Endometrium (tissue), 2 donors: ENCODE measurements at regions not wholly inside any gene's neighbourhood (a gene's known extent, or its start where the extent isn't known, plus 50 kb on each side); places are given as distances from the start of the nearest gene placed in this dataset.

Experiments
- FAIRE-seq: peaks from 2 replicates; lab custom pipeline; 2012; peaks lifted over from hg19 to GRCh38; lab: Jason Lieb, UNC
- donor health status: control.
- donor health status: control.

DNA sequence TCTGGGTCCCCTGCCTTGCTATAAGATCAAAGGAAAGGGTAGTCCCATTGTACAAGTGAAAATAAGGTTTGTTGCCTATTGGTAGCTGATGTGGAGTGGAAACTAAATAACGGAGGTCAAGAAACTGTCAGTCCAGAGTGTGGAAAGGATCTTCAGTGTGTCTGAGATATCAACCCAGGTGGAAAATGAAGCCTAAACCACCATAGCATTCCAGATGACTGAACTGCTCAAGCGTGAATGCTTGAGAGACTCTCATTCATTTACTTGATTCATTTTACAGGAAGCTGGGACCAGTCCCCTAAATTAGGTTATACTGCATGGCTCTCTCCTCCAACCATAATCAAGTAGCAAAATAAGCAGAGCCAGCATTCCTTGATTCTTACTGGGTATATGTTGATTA lies 116.0 kb upstream of the SLC28A3 start:
- no peak for FAIRE-seq

- no peak for FAIRE-seq
Observed at GRCh38 chr9:84460695-84461094, 120.1 kb upstream of the SLC28A3 start.

- no peak for FAIRE-seq
Observed at GRCh38 chr9:84463272-84463671, 122.7 kb upstream of the SLC28A3 start.

GRCh38 chr9:84466580-84467285 lies 126.2 kb upstream of the SLC28A3 start:
- no peak for FAIRE-seq

DNA sequence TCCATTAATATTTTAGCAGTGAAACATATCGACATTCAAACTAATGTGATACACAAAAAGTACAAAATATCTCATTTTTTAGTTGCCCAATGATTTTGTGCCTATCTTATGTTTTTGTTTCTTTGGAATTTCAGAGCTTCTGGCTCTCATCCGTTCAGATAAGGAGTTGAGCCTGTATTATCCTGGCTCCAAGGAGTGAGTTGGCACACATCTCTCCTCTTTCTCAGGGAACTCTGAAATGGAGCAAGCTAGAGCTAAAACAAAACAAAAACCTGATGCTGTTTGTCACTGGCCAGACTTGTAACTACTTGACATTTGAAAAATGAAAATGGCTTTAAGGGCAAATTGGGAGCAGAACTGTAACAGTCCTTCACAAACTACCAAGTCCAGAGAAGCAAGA lies 131.3 kb upstream of the SLC28A3 start:
- FAIRE-seq = no peak

GRCh38 chr9:84478996-84479395 lies 138.4 kb upstream of the SLC28A3 start:
- no peak for FAIRE-seq

DNA sequence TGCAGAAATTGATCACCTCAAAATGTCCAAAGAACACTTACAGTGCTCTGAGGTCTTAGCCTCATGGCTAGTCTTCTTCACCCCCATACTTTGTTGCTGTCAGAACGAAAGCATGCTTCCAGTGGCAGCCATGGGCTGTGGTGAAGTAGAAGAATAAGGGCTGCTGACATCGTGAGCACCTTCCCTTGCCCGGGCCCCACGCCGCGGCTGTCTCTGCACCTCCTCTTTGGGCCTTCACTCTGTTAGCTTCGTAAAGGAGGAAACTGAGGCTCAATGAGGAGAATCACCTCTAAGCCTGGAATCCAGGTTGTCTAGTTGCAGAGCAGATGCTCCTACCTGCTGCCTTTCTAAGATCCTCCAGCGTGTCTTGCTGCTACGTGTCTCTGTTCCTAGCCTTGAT lies 139.5 kb upstream of the SLC28A3 start:
- no peak for FAIRE-seq

GRCh38 chr9:84481231-84481630 lies 140.7 kb upstream of the SLC28A3 start:
- FAIRE-seq = no peak

- FAIRE-seq = no peak
Observed at GRCh38 chr9:84481636-84482218, 141.2 kb upstream of the SLC28A3 start.

- FAIRE-seq = no peak
Observed at GRCh38 chr9:84482607-84483006, 142.0 kb upstream of the SLC28A3 start.

DNA sequence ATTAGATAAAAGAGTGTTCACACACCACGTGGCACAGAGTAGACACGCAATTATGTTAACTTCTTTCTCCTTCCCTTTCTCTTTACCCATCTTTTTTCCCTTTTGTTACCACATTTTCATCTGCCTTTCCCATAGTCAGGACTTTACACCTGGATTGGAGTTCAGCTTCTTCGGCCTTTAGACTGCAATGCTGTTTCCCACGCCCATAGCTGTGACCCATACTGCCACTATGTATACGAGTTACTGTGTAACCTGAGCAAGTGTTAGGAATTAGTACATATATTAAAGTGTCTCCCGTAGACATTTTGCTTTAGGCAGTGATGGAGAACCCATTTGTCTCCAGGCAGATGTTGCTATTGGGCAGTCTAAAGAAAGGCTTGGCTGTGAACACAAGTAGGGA lies 143.6 kb upstream of the SLC28A3 start:
- FAIRE-seq = no peak

- FAIRE-seq = no peak
Observed at GRCh38 chr9:84485539-84485938, 145.0 kb upstream of the SLC28A3 start.

GRCh38 chr9:84486663-84487062 lies 146.1 kb upstream of the SLC28A3 start:
- no peak for FAIRE-seq

GRCh38 chr9:84490206-84490841 lies 149.8 kb upstream of the SLC28A3 start:
- no peak for FAIRE-seq

DNA sequence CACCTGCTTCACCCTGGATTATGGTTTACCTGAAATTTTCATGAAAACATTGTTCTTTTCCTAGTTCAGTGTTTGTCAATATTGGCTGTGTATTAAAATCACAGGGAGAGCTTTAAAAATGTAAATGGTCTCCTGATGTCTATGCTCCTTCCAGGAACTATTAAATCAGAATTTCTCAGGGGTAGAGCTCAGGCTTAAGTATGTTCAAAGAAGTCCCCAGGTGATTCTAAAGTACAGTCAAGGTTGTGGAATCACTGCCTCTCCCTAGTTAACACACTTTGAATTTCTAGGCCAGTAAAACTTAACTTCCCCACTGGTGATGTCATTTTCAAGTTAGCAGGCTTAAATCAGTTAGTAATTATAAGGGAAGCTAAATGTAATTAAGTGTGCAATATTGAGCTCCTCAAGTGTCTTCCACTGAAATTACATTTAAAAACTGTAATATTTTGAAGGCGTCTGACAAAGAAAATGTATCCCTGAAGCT lies 150.3 kb upstream of the SLC28A3 start:
- no peak for FAIRE-seq

GRCh38 chr9:84492366-84493159 lies 152.0 kb upstream of the SLC28A3 start:
- no peak for FAIRE-seq

DNA sequence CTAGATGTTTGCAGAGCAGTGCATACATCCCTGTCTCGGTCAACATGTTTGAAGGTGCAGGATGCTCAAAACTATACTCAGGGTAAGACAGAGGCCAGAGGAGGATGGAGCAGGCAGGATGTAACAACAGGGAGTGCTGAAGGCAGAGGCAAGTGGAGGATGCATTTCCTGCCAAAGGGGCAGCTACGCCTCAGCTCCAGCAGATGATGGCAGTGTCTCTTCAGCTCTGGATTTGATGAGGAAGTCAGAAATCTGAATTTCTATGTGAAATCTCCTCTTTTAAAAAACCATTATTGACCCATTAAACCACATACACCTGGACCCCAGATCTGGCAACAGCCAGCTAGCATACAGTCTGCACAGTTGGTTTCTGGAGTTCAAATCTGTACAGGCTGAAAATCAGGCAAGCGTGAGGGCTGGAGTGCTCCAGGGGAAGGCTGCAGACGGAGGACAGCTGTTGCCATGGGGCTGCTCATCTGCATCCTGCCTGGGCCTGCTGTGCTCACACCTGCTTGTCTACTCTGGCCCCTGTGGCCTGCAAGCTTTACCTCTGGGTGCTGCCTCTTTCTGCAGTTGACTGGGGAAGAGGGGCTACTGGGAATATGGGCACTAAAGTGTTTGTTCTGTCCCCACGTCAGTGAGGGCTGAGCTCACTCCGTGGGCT lies 152.9 kb upstream of the SLC28A3 start:
- no peak for FAIRE-seq

GRCh38 chr9:84499969-84500582 lies 159.5 kb upstream of the SLC28A3 start:
- no peak for FAIRE-seq

DNA sequence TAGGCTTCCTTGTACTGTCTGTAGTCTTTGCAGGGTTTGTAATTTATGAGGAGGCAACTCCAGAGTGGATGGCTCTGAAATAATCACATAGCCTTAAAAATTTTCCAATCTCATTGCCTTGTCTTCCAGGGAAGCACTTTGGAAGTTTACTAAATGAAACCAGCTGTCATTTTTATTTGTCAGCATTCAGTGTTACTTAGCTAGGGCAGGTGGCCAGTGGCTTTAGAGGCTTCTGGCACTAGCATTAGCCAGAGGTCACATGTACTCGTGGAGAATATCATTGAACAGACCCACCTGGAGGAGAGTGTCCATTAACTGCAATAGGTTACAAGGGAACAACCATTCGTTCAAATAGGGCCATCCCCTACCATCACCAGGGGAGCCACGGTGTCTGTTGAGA lies 160.3 kb upstream of the SLC28A3 start:
- no peak for FAIRE-seq

- no peak for FAIRE-seq
Observed at GRCh38 chr9:84501587-84501986, 161.0 kb upstream of the SLC28A3 start.

DNA sequence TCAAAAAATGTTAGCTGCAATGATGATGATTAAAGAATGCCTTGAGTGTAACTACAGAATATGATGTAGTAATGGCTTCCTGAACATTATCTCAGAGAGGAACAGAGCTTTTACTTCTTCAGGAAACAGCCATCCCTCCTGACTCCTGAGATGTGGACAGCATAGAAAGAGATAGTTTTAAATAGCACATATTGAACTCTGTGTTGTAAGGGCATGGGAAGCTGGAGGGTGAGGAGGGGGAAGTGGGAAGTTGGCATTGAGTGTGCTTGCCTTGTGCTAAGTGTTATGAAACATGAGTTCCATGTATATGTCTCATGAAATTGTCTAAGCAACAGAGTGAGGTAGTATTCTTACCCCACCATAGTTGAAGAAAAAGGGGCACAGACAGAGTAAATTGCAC lies 161.5 kb upstream of the SLC28A3 start:
- FAIRE-seq = no peak

DNA sequence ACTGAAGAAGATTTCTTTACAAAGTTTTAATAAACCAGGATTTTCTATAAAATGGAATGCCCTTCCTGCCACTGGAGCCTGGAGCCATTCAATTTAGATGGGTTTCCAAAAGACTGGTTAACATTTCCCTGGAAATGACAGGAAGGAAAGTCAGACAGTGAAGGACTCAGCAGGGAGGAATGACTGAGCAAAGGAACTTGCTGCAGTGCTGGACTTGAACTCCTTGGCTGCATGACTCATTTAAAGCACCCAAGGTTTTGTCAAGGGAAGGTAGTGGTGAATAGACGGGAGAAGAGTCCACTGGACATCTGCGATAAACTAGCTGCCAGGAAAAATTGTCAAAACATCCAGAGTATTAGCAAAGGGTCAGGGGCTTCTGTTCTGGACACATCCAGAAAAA lies 163.8 kb upstream of the SLC28A3 start:
- no peak for FAIRE-seq
